CD4-positive, alpha-beta T cell treated with Interleukin-15 for 4 hours (primary cell): ENCODE measurements at regions not wholly inside any gene's neighbourhood (a gene's known extent, or its start where the extent isn't known, plus 50 kb on each side); places are given as distances from the start of the nearest gene placed in this dataset.
"Not testable (repeated sequence)": the region's sequence is repeated elsewhere in the genome, so short reads cannot be mapped to it uniquely, and the experiment has no call there.

Experiments used
- DNase-seq: peaks from one replicate; pipeline ENCODE4 v3.0.0-alpha.2; 2020; ENCODE audit warnings: low spot score

- no peak for DNase-seq
Observed at GRCh38 chr3:177898185-177898584, 638.1 kb upstream of the KCNMB2 start.

DNA sequence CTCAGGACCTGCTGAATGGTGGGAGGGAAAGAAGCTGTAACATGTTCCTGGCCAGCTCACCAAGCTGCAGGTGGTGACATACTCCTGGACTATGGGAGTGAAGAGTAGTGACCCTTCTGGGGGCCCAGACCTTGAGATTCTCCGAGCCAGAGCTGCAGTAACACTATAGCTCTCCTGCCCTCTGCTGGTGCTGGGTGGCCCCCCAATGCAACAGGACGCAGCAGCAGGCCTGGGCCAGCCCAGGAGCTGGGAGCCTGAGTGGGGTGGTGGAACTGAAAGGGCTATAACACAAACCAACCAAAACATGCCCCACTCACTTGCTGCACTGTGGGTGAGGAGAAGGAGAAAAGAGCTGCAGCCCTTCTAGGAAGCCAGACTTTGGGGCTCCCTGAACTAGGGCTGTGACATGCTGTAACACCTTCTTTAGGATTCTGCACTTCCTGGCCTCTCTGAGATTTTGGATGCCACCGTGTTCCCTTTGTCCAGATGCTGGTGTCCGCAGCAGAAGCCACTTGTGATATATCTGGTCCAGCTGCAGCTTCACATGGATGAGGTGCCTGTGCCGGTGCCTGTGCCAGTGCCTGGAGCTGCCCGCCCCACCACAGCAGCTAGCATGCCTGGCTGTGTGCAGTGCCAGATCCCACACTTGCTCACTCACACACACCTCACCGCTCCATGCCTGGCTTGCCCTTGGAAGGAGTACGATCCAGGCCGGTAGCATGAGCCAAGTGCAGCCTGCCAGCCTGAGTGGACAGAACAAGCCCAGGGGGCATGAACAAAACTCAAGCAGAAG, 636.8 kb upstream of the KCNMB2 start:
- no peak for DNase-seq

- DNase-seq: no peak
Observed at GRCh38 chr3:177902876-177903275, 633.4 kb upstream of the KCNMB2 start.

- no peak for DNase-seq
Observed at GRCh38 chr3:177904621-177905020, 631.6 kb upstream of the KCNMB2 start.

DNA sequence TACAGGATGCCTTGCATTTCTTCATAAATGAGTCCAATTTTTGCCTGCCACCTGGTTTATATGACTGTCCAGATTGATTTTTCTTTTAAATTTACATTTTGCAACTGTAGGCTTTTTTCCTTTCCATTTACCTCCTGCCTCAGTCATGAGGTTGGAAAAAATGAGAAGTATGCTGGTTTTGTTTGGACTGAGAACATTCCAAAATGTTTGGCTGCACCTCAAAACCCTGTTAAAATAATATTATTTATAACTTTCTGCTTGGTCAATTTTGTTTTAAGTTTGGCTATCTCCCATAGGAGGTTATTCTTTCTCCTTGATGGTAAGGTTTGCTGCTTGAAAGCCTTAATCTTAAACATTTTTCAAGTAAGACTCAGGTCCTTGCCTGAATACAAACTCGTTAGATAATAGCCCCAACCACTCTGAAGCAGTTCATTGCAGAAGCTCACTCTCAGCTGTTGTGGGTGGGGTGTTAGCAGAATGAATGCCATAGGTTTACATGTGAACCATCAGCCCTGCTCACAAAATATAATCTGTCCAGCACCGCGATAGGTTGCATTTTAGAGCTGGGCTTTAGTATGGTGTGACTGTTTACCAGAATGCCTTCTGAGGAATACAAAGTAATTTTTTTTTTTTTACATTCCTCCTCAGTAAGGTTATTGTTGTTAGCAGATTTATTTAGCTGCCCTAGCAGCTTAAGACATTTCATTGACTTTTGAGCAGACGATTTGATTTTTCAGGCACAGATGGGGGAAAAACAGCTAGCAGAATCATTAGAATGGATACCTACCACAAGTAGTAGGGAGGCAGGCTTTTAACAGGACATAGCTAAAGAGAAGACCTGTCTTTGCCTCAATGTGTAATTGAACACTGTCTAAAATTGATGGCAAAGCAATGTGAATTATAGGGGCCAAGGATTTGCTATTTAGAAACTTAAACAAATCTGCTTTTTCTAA, 630.8 kb upstream of the KCNMB2 start:
- DNase-seq: no peak

DNA sequence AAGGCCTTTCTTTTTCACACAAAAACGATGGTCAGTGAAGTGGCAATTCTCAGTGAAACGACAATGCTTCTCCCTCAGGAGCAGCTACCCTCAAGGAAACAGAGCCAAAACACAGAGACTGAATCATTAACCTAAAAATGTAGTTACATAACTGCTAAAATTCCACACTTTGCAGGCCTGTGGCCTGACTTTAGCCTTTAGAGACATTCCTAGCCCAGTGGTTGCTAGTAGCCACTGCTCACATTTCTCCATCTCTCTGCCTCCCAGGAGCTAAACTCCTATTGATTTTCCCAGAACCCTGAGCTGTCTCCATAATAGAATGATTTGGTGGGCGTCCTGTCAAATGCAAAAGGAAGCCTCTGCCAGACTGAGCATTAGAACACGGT, 630.1 kb upstream of the KCNMB2 start:
- no peak for DNase-seq

DNA sequence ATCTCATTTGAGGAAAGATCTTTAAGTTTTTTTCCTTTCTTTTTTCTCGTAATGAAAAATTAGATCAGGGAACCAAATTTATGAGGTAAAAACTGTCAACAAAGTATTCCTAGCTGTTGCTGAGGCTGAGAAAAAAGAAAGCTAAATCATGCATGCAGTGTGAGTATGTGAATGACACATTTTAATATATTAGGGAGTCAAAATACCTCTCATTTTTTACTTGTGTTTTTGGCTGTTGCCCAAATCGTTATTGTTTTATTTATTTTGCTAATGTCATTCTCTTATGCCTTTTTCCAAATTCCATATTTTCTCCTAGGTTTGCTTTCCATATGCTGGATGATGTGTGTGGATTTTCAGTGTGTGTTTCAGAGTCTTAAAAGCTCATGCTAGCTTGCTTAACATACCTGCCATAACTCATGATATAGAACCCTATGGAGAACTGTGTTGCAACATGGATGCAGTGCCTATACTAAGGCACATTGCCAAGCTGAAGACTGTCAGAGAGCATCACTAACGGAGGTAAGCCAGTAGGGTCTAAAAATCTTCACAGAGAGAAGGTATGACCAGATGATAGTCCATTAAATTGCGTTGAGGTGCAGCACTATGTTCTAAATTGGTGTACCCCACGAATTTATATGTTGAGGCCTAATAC, 629.5 kb upstream of the KCNMB2 start:
- DNase-seq: no peak

DNA sequence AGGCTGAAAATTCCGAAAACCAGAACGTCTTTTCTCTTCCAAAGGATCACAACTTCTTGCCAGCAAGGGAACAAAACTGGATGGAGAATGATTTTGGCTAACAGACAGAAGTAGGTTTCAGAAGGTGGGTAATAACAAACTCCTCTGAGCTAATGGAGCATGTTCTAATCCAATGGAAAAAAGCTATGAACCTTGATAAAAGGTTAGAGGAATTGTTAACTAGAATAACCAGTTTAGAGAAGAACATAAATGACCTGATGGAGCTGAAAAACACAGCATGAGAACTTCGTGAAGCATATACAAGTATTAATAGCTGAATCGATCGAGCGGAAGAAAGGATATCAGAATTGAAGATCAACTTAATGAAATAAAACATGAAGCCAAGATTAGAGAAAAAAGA, 626.7 kb upstream of the KCNMB2 start:
- DNase-seq: not testable (repeated sequence)

- no peak for DNase-seq
Observed at GRCh38 chr3:177914224-177914623, 622.0 kb upstream of the KCNMB2 start.

DNA sequence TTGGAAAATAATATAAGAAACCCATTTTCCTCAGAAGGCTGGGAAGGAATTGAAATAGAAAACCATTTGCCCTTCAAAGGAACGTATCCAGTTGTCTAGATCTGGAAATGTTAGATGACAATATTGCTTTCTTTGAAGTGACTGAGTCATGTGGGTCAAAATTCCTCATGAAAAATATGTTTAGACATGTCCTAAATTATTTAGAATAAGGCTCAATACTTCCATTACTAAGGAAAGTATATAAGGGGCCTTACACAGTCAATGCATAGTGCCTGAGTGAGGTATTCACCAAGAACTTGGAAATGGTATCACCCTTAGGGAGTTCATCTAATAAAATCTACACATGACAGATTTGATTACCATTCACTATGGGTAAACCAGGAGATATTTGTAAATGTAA, 619.8 kb upstream of the KCNMB2 start:
- no peak for DNase-seq

GRCh38 chr3:177917234-177917861, 618.9 kb upstream of the KCNMB2 start:
- DNase-seq: no peak

GRCh38 chr3:177921153-177921552, 615.1 kb upstream of the KCNMB2 start:
- DNase-seq: no peak

DNA sequence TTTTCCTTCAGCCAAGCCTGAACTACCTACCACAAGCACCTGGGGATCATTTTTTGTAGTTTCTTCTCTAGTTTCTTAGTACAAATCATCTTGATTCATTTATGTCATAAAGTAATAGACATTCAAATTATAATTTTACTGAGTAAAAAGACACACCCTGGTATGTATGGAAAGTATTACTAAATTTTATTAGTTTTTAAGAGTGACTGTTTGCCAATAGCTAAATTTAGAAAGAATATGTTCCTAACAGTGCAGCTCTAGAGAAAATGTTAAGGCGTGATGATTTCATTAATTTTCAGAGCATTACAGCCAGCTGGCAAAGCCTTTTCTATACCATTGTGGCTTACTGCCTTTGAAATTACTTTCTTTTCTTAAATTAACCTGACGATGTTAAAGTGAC, 612.0 kb upstream of the KCNMB2 start:
- no peak for DNase-seq

GRCh38 chr3:177928172-177928873, 607.9 kb upstream of the KCNMB2 start:
- peak; percentile 2 for DNase-seq

GRCh38 chr3:177929310-177929709, 606.9 kb upstream of the KCNMB2 start:
- no peak for DNase-seq

- DNase-seq: no peak
Observed at GRCh38 chr3:177930771-177931170, 605.5 kb upstream of the KCNMB2 start.

- no peak for DNase-seq
Observed at GRCh38 chr3:177931346-177931745, 604.9 kb upstream of the KCNMB2 start.

DNA sequence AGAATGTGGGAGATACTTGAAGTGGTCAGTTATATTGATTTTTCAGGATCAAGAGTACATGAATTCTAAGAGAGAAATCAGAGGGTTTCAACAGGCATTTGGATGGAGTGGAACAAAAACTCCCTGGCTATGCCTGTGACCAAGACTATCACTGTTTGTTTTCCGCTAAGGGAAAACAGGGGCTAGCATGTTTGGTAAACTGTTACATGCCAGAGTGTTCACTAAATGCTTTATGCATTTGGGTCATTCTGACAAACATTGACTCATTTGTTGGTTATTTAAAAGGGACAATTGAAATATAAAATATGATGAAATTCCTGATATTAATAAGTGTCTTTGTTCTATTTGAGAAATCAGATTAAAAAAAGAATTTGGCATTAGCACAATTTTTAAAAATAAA, 603.9 kb upstream of the KCNMB2 start:
- no peak for DNase-seq

DNA sequence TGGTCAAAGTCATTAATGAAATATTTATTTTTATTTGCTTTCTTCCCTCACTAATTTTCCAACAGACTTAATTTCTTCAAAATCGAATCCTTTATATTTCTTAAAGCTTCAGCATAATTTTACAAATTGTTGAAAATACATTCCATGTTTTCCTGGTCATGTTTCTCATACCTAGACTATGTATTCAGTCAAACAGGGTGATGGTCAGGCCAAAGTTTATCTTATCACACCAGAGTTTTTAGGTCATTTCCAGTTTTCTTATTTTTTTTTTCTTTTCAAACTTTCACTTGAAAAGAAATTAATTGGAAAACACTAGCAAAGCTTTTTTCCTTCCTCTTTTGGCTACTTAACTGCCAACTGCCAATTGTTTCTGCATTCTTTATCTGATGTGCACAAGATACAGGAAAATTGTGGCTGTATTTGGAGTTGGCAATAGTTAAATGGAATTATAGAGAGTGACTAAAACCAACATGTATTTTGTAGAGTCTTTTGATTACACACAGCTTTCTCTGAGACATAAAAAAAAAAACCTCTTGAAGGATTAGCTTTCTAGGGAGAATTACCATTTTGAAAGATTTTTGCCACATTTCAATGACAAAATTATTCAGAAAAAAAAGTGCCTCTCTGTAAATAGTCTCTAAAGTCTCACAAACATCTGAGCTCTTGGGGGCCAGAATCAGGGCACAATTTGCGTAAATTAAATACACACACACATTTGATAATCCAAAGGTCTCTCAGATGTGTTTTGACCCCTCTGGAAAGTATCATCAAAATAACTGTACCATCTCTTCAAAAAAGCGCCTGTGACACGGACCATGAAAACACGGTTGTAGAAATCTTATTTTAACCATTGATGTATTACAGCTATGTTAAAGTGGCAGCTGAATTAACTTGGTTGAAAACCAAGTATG, 603.2 kb upstream of the KCNMB2 start:
- no peak for DNase-seq
